NB4 (cell line): ENCODE measurements at regions not wholly inside any gene's neighbourhood (a gene's known extent, or its start where the extent isn't known, plus 50 kb on each side); places are given as distances from the start of the nearest gene placed in this dataset.

Experiments used
- DNase-seq: peaks from one replicate; pipeline ENCODE4 v3.0.0; 2010; ENCODE audit warnings: low read depth
- H3K4me3 ChIP-seq: one replicate; pipeline ENCODE4 v1.5.1; 2011; ENCODE audit warnings: mild to moderate bottlenecking, low read depth, low read length, moderate library complexity
- MYC ChIP-seq: IDR thresholded peaks from 2 replicates; pipeline ENCODE4 v1.6.1; 2011; ENCODE audit warnings: low read depth, low read length
- POLR2A ChIP-seq: IDR thresholded peaks from 2 replicates; pipeline ENCODE4 v1.6.1; 2011; ENCODE audit warnings: mild to moderate bottlenecking; ENCODE audit not compliant: insufficient read length; ENCODE audit errors: extremely low read depth
- TF ChIP-seq, protein P1 (sequence below): IDR thresholded peaks from 2 replicates; pipeline ENCODE4 v1.6.1; 2011; ENCODE audit warnings: low read depth, low read length
- TF ChIP-seq, protein P2 (sequence below): IDR thresholded peaks from one replicate; pipeline ENCODE4 v1.5.1; 2012; ENCODE audit warnings: low read depth, low read length

DNA sequence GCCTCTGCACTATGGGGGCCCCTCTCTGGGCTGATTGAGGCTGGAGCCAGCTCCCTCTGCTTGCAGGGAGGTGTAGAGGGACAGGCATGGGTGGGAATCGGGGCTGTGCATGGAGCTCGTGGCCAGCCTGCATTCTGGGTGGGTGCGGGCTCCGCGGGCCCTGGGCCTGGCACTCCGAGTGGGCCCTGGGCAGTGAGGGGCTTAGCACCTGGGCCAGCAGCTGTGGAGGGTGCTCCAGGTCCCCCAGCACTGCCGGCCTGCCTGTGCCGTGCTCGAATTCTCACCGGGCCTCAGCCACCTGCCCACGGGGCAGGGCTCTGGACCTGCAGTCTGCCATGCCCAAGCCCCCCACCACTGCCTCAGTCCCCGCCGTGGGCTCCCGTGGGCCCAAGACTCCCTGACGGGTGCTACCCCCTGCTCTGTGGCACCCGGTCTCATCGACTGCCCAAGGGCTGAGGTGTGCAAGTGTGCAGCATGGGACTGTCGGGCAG lies 681.2 kb downstream of the PDHA2 start:
- DNase-seq = no peak
- TF ChIP-seq MYC (no peak), POLR2A (no peak)
- TF ChIP-seq, protein P1, sequence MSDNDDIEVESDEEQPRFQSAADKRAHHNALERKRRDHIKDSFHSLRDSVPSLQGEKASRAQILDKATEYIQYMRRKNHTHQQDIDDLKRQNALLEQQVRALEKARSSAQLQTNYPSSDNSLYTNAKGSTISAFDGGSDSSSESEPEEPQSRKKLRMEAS = no peak
- TF ChIP-seq, protein P2, sequence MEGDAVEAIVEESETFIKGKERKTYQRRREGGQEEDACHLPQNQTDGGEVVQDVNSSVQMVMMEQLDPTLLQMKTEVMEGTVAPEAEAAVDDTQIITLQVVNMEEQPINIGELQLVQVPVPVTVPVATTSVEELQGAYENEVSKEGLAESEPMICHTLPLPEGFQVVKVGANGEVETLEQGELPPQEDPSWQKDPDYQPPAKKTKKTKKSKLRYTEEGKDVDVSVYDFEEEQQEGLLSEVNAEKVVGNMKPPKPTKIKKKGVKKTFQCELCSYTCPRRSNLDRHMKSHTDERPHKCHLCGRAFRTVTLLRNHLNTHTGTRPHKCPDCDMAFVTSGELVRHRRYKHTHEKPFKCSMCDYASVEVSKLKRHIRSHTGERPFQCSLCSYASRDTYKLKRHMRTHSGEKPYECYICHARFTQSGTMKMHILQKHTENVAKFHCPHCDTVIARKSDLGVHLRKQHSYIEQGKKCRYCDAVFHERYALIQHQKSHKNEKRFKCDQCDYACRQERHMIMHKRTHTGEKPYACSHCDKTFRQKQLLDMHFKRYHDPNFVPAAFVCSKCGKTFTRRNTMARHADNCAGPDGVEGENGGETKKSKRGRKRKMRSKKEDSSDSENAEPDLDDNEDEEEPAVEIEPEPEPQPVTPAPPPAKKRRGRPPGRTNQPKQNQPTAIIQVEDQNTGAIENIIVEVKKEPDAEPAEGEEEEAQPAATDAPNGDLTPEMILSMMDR = no peak
- H3K4me3 ChIP-seq = no peak overlapping the region

DNA sequence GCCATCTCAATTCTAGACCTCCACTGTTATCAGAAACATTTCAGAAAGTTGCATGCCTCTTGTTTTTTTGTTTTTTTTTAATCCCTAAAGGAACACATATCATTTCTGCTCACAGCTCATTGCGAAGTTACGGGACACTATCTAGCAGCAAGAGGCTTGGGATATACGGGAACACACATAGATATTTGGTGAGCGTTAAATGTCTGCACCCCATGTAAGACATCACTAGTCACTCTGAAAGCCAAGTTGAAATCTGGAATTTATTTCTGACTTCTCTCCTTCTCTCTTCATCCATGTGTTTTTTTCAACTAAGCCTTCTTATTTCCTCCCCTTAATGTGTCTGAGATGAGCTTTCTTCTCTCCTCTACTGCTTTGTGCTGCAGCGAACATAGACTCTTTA lies 683.7 kb downstream of the PDHA2 start:
- H3K4me3 ChIP-seq = no peak overlapping the region
- no peak for DNase-seq
- no peak for TF ChIP-seq POLR2A
- TF ChIP-seq, protein P2 = no peak
- no peak for TF ChIP-seq MYC
- TF ChIP-seq, protein P1 = no peak

DNA sequence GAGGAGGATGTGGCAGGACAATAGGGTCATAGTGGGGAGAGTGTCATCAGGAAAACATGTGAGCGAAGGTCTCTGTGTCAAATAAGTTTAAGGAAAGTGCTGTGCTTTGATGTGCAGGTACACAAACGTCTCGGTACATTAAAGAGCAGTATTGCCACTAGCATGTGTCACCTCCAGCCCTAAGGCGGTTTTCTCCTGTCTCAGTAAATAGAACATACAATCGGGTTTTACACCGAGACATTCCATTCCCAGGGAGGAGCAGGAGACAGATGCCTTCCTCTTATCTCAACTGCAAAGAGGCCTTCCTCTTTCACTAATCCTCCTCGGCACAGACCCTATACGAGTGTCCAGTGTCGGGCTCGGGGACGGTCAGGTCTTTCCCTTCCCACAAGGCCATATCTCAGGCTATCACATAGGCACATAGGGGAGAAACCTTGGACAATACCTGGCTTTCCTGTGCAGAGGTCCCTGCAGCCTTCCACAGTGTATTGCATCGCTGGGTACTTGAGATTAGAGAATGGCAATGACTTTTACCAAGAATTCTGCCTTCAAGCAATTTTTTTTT lies 684.5 kb downstream of the PDHA2 start:
- TF ChIP-seq POLR2A = no peak
- TF ChIP-seq, protein P2 = no peak
- no peak for DNase-seq
- no peak overlapping the region for H3K4me3 ChIP-seq

DNA sequence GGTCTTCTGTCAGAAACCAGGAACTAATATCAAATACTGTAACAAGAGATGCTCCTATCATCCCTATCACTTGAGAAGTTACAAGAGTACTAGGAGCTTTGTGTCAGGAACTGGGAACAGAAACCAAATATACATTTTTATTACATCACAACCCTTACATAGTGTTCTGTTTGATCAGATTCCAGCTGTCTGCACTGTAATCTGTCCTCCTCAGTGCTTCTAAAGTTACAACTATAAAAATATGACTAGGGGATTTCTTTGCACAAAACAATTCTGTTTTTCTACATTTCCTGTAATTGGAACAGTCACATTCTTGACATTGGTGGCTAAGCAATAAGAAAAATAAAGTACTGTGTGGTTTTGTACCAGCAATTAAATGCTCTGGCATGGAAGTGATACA lies 686.0 kb downstream of the PDHA2 start:
- DNase-seq = no peak
- no peak overlapping the region for H3K4me3 ChIP-seq
- TF ChIP-seq MYC (no peak), POLR2A (no peak)
- TF ChIP-seq, protein P2 = no peak
- TF ChIP-seq, protein P1 = no peak

DNA sequence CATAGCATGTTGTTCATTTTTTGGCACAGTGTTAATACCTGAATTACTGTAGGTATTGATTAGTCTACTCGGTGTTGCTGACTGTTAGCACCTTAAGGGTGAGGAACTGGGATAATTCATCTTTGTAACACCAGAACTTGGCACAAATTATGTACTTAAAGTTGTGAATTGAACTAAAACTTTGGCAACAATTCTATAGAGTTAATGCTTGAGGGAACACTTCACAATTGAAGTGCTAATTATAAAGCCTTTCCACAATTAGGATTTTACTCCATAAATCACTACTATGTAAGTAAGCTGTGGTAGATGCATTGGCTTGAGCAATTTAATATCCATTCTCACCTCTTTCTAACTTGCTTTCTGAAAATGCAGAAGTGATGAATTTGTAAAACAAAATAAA lies 686.7 kb downstream of the PDHA2 start:
- DNase-seq = no peak
- H3K4me3 ChIP-seq = no peak overlapping the region
- TF ChIP-seq, protein P2 = no peak
- TF ChIP-seq, protein P1 = no peak
- no peak for TF ChIP-seq POLR2A
- TF ChIP-seq MYC = no peak

DNA sequence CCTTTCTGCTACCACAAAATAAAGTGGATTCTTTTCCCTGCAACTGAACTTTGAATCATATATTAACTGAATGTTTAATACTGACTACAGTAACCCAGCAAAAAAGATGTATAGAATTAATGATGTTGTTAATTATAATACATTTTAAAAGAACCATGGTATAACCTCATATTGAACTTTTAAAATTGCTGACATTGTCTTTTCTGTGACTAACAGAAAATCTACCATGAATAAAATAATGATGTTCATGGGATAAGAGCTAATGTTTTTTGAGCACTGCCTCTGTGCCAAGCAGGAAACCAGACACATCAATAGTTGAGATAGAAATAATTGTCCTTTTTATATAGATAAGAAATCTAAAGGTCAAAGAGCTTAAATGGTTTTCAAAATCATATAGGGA lies 691.9 kb downstream of the PDHA2 start:
- DNase-seq = no peak
- TF ChIP-seq, protein P2 = no peak
- no peak for TF ChIP-seq POLR2A
- H3K4me3 ChIP-seq = no peak overlapping the region
